Type B pancreatic cell (in vitro differentiated cells): ENCODE measurements at regions not wholly inside any gene's neighbourhood (a gene's known extent, or its start where the extent isn't known, plus 50 kb on each side); places are given as distances from the start of the nearest gene placed in this dataset.
A peak's percentile ranks its signal among the peaks of the same experiment; 100 is the strongest.

Experiments
- DNase-seq: peaks from one replicate; pipeline ENCODE4 v3.0.0; 2021; ENCODE audit warnings: mixed read lengths; ENCODE audit not compliant: unreplicated experiment; ENCODE audit errors: extremely low spot score
- H3K27ac Mint-ChIP-seq: 2 replicates; pipeline ENCODE4 v1.8.0; 2021; ENCODE audit warnings: mild to moderate bottlenecking, mixed read lengths
- H3K27me3 Mint-ChIP-seq: 2 replicates; pipeline ENCODE4 v1.8.0; 2021; ENCODE audit warnings: mixed read lengths
- H3K36me3 Mint-ChIP-seq: 2 replicates; pipeline ENCODE4 v1.8.0; 2021; ENCODE audit warnings: mixed read lengths
- H3K4me1 Mint-ChIP-seq: one replicate; pipeline ENCODE4 v1.8.0; 2021; ENCODE audit warnings: mixed read lengths; ENCODE audit not compliant: unreplicated experiment
- H3K4me3 Mint-ChIP-seq: 2 replicates; pipeline ENCODE4 v1.8.0; 2021; ENCODE audit warnings: mild to moderate bottlenecking, mixed read lengths
- H3K9me3 Mint-ChIP-seq: 2 replicates; pipeline ENCODE4 v1.8.0; 2021; ENCODE audit warnings: mixed read lengths
- TF ChIP-seq, protein P1 (sequence below): fragments of 200-600 bp; sonication (generic); conservative IDR thresholded peaks from 2 replicates; pipeline ENCODE4 v1.5.0; 2021; ENCODE audit warnings: antibody characterized with exemption, mild to moderate bottlenecking

DNA sequence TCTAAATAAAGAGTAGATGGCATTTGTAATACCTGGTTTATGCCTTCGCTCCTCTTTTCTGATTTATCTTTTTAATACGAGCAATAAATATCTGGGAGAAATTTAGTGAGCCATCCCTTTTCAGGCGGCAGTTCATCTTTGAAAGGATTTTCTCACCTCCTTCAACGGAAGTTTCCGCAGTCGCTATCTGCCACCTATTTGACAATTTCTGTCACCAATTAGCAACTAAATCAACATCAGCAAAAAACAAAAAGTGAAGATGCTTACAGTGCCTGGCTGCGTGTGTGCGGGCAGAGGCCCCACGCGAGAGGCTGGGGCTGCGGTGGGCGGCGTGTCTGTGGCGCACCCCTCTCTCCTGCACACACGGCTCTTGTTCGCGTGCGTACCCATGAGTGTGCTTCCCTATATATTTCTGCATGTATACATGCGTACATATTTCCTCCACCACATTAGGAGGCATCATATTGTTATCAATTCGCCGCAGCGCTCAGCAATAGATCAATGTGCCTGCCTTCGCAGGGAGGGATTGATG lies 117.3 kb upstream of the BARHL2 start:
- Mint-ChIP-seq H3K9me3 (no peaks in the 10 kb centered on the region), H3K4me3 (peak overlapping the region; percentile 12), H3K4me1 (peaks cover 25% of the 10 kb centered on the region)

DNA sequence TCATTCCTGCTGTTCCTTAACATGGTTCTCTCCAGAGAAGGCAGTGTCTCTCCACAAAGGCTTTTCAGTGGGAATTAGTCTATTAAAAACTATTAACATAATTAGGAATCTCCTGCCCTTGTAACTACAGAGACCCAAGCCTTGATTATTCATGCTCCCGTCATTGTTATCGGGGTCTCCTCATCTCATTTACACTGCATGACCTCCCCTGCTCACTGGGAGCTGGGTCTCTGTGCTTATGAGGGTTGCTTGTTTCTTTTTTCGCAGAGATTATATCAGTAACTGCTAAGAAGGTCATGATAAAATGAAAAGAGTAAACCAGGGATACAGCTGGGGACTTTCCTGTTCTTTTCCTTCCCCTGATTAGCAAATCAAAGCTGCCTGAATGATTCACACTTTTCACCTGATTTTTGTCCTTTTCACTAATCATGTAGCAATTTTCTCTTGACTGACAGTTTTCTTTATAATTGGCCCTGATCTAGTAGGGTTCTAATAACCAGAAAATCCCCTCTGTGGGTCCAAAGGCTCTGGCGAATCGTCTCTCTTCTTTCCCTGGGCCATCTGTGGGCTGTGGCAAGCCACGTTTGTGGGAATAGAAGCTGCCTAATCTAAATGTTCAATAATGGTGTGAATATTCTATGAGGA lies 116.5 kb upstream of the BARHL2 start:
- Mint-ChIP-seq H3K4me3 (peak overlapping the region; percentile 17), H3K9me3 (no peaks in the 10 kb centered on the region), H3K36me3 (peaks cover 9% of the 10 kb centered on the region), H3K27ac (no peak overlapping the region), H3K27me3 (peaks cover 93% of the 10 kb centered on the region), H3K4me1 (peaks cover 25% of the 10 kb centered on the region)
- no peak for DNase-seq
- TF ChIP-seq, protein P1, sequence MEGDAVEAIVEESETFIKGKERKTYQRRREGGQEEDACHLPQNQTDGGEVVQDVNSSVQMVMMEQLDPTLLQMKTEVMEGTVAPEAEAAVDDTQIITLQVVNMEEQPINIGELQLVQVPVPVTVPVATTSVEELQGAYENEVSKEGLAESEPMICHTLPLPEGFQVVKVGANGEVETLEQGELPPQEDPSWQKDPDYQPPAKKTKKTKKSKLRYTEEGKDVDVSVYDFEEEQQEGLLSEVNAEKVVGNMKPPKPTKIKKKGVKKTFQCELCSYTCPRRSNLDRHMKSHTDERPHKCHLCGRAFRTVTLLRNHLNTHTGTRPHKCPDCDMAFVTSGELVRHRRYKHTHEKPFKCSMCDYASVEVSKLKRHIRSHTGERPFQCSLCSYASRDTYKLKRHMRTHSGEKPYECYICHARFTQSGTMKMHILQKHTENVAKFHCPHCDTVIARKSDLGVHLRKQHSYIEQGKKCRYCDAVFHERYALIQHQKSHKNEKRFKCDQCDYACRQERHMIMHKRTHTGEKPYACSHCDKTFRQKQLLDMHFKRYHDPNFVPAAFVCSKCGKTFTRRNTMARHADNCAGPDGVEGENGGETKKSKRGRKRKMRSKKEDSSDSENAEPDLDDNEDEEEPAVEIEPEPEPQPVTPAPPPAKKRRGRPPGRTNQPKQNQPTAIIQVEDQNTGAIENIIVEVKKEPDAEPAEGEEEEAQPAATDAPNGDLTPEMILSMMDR = no peak

More for the DNA sequence above, 117.3 kb upstream of the BARHL2 start:
- Mint-ChIP-seq H3K27ac (no peak overlapping the region), H3K36me3 (peaks cover 11% of the 10 kb centered on the region), H3K27me3 (peaks cover 93% of the 10 kb centered on the region)
- TF ChIP-seq, protein P1 = no peak
- no peak for DNase-seq

DNA sequence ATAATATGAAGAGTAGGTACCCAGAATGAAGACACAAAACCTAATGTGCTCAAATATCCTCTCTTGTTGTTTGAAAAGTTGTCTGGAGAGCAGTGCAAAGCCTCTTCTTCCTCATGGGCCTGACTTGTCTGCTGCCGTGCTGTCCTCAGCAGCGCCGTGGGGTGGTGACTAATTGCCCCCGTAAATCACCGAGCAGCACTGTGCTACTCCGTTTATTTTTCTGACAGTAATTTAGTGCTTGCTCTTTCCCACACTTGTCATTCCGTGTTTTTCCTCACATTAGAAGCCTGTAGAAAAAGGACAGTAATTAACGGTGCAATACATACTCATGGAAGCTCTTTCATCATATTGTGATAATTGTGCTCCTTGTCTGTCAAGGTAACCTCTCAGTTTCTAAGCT lies 114.8 kb upstream of the BARHL2 start:
- Mint-ChIP-seq H3K4me1 (peaks cover 25% of the 10 kb centered on the region), H3K27ac (no peak overlapping the region), H3K36me3 (peaks cover 5% of the 10 kb centered on the region), H3K27me3 (peaks cover 95% of the 10 kb centered on the region), H3K4me3 (no peak overlapping the region), H3K9me3 (no peaks in the 10 kb centered on the region)
- no peak for DNase-seq
- TF ChIP-seq, protein P1 = no peak

DNA sequence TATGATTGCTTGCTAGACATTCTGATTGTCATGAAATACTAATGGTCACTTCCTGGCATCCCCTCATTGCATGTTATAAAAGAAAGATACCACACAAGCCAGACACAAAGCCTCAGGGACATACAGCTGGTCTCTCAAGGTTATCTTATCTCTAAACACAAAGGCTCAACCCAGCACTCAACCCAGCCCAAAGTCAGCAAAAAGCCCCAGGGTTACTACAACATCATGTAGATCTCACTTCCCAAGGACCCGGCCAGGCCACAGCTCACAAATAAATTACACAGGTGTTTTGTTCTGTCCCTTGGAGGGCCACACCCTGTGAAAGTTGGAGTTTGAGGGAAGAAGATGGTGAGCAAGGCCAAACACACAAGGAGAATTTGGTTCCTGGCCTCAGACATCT lies 109.7 kb upstream of the BARHL2 start:
- no peak for DNase-seq
- TF ChIP-seq, protein P1 = no peak
- Mint-ChIP-seq H3K36me3 (no peaks in the 10 kb centered on the region), H3K4me3 (no peak overlapping the region), H3K4me1 (peaks cover under 1% of the 10 kb centered on the region), H3K27me3 (peaks cover 81% of the 10 kb centered on the region), H3K9me3 (no peaks in the 10 kb centered on the region), H3K27ac (no peak overlapping the region)

GRCh38 chr1:90826024-90826423 lies 108.9 kb upstream of the BARHL2 start:
- Mint-ChIP-seq H3K4me3 (no peak overlapping the region), H3K36me3 (no peaks in the 10 kb centered on the region), H3K4me1 (no peaks in the 10 kb centered on the region), H3K9me3 (no peaks in the 10 kb centered on the region), H3K27me3 (peaks cover 75% of the 10 kb centered on the region), H3K27ac (no peak overlapping the region)
- TF ChIP-seq, protein P1 = no peak
- DNase-seq = no peak
